Transverse colon (tissue), 3 donors: ENCODE measurements at regions not wholly inside any gene's neighbourhood (a gene's known extent, or its start where the extent isn't known, plus 50 kb on each side); places are given as distances from the start of the nearest gene placed in this dataset.

Experiments
- EP300 ChIP-seq: sonication (generic); formaldehyde crosslinking; IDR thresholded peaks from one replicate; pipeline ENCODE4 v1.6.1; 2017; ENCODE audit warnings: antibody characterized with exemption, low read depth
- POLR2A ChIP-seq: fragments of 450-650 bp; IDR thresholded peaks from one replicate; pipeline ENCODE4 v1.6.1; 2016; ENCODE audit warnings: antibody characterized with exemption, mild to moderate bottlenecking, moderate library complexity
- TF ChIP-seq, protein P1 (sequence below), 5 experiments: fragments of 200-600 bp in 3 of 5; fragments of 450-650 bp in 2 of 5; sonication (generic) in 3 of 5; IDR thresholded peaks; 1 replicate in 2 of 5; 2 replicates in 3 of 5; pipeline ENCODE4 v1.5.1; 2016 to 2017; ENCODE audit warnings: antibody characterized with exemption in 5 of 5, inconsistent platforms in 3 of 5, mild to moderate bottlenecking in 2 of 5, moderate library complexity in 1 of 5

DNA sequence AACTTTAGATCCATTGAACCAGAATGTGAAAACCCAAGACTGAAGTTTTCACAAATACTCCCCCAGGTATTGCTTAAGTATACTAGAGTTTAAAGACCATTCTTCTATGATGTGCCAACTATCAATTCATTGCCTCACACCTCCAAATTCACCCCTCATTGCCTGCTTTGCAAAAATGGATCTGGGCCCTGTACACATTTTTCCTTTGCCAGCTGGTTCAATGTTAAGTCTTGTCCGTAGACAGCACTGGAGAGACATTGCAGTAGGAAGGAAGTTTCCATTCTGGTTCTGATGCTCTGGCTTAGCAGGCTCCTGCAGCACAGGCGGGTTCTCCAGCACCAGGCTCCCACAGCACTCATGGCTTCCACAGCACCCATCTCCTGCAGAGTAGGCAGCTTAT lies 130.0 kb downstream of the PROX1 start:
- TF ChIP-seq, protein P1, sequence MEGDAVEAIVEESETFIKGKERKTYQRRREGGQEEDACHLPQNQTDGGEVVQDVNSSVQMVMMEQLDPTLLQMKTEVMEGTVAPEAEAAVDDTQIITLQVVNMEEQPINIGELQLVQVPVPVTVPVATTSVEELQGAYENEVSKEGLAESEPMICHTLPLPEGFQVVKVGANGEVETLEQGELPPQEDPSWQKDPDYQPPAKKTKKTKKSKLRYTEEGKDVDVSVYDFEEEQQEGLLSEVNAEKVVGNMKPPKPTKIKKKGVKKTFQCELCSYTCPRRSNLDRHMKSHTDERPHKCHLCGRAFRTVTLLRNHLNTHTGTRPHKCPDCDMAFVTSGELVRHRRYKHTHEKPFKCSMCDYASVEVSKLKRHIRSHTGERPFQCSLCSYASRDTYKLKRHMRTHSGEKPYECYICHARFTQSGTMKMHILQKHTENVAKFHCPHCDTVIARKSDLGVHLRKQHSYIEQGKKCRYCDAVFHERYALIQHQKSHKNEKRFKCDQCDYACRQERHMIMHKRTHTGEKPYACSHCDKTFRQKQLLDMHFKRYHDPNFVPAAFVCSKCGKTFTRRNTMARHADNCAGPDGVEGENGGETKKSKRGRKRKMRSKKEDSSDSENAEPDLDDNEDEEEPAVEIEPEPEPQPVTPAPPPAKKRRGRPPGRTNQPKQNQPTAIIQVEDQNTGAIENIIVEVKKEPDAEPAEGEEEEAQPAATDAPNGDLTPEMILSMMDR (IDR thresholded peaks at IDR 0.05) = no peak
- TF ChIP-seq POLR2A (no peak), EP300 (no peak)
